GM12873 (cell line): ENCODE measurements at regions not wholly inside any gene's neighbourhood (a gene's known extent, or its start where the extent isn't known, plus 50 kb on each side); places are given as distances from the start of the nearest gene placed in this dataset.

ENCODE experiments used
- TF ChIP-seq, protein P1 (sequence below): IDR thresholded peaks from 2 replicates; pipeline ENCODE4 v1.5.1; 2012; ENCODE audit warnings: low read depth, mild to moderate bottlenecking, moderate library complexity, low read length, control low read depth; ENCODE audit not compliant: insufficient read depth; ENCODE audit errors: missing control alignments

DNA sequence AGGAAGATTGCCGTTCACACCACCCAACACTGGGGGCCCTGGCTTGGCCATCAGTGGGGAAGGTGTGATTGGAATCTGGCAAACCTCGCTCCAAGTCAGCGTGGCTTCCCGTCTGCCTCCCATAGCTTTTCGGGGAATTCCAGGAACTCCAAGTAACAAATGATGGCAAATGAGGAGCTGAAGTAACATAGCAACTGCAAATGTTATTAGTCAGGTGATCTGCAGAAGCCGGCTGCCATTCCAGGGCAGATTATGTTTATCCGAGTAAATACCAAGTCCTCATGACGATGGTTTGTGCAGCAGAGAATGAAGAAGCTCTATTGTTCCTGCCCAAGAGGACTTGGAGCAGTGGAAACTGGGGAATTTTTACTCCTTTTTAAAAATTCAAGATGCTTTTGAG is 270.5 kb upstream of the PODXL start:
- TF ChIP-seq, protein P1, sequence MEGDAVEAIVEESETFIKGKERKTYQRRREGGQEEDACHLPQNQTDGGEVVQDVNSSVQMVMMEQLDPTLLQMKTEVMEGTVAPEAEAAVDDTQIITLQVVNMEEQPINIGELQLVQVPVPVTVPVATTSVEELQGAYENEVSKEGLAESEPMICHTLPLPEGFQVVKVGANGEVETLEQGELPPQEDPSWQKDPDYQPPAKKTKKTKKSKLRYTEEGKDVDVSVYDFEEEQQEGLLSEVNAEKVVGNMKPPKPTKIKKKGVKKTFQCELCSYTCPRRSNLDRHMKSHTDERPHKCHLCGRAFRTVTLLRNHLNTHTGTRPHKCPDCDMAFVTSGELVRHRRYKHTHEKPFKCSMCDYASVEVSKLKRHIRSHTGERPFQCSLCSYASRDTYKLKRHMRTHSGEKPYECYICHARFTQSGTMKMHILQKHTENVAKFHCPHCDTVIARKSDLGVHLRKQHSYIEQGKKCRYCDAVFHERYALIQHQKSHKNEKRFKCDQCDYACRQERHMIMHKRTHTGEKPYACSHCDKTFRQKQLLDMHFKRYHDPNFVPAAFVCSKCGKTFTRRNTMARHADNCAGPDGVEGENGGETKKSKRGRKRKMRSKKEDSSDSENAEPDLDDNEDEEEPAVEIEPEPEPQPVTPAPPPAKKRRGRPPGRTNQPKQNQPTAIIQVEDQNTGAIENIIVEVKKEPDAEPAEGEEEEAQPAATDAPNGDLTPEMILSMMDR = no peak

DNA sequence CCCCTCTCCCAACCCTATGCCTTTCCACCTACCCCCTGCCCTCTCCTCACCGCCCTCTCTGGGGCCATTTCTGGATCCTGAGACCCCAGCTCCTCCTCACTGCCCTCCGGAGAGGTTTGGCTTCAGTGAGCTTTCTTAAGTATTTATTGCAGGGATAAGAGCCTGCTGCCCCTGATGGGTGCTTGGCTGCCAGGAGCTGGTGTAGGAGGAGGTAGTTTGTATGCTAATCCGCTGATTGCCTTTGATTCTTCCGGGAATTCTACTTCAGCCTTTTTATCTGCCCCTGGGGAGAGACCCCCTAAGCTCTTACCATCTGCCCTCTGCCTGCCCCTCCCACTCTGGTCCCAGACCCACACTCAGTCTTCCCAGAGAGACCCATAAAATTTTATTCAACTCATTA is 263.5 kb upstream of the PODXL start:
- TF ChIP-seq, protein P1 = no peak

DNA sequence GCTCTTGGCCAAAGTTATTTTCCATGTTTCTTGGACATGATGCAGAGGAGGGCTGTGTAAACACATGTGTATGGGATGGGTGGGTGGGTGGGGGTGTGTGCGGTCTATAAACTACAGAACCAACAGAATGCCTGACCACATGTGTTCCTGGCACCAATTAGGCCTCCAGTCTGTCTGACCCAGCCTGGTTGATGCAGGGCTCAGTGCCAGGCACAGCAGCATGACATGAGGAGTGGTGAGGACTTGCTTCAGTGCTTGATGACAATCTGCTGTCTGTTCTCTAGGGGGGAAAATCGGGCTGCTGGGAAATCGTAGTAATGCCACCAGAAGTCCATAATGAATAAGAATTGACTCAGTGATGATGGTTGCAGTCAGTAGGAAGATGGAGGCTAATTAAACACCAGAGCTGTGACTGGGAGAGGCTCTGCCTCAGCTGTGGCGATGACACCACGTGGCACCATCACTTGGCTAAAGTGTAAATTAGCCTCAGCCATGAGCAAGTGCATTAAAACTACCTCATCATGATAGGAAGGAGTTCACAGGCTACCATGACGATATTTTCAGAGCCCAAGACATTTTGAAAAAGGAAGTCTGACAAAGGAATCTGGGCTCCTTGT is 260.1 kb upstream of the PODXL start:
- TF ChIP-seq, protein P1 = no peak

GRCh38 chr7:131808736-131809135 is 252.3 kb upstream of the PODXL start:
- TF ChIP-seq, protein P1 = no peak

DNA sequence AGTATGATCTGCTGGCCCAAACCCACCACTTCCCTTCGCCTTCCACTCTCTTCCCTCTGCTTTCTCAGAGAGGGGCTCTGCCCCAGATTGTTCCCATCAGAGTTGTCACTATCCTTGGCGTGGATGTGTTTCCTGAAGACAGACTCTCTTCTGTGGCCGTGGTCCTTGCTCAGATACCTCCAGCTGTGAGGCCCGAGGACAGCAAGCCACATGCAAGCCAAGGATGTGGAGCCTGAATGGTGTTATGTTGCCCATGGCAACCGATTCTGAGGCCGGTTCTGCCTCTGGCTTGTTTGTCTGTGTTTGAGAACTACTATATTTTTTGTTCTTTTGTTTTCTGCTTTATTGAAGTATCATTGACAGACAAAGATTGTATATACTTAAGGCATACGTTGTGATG is 247.4 kb upstream of the PODXL start:
- TF ChIP-seq, protein P1 = no peak

DNA sequence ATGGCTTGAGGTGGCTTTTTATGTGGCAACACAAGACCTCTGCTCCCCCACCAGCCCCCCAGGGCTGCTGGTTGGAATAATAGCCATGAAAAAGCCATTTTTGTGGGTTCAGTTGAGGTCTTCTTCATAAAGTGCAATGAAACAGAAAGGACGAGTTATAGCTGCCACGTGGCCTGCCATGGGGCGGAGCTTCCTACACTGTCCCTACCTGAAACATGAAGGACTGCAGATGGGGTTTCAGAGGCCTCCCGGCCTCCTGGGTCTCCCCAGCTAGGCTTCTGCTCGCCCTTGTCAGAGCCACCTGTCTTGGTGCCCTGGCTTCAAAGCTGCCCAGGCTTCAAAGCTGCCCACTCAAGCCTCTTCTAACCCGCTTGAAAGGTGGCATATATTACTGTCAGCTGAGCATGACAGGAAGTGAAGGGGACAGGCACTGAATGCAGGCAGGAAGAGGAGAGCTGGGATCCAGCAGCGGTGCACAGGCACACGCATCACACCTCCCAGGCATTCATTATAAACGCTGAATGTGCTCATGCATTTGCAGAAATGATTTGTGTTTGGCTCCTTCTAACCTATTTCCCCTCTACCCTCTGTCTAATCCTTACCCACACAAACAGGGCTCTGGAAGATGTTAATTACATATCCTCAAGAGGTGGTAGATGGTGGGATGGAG is 245.9 kb upstream of the PODXL start:
- TF ChIP-seq, protein P1 = no peak

DNA sequence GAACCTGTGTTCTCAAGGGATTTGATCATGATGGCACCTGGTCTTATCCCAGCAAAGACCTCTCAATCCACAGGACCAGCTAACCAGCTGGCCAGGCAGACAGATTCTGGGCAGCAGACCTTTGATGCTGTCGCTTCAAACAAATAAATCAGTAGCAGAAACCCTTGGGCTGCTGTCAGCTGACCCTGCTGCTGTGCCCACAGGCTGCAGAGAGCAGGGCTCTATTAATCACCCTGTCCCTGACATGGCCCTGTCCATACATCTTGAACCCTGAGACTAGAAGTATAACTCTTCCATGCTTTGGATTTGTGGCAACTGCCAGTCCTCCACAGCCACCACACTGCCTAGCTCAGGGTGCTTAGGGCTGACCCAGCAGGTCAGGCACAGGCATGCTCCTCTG is 244.1 kb upstream of the PODXL start:
- TF ChIP-seq, protein P1 = no peak
